ENCODE measurements at regions not wholly inside any gene's neighbourhood (a gene's known extent, or its start where the extent isn't known, plus 50 kb on each side); places are given as distances from the start of the nearest gene placed in this dataset.

DNA sequence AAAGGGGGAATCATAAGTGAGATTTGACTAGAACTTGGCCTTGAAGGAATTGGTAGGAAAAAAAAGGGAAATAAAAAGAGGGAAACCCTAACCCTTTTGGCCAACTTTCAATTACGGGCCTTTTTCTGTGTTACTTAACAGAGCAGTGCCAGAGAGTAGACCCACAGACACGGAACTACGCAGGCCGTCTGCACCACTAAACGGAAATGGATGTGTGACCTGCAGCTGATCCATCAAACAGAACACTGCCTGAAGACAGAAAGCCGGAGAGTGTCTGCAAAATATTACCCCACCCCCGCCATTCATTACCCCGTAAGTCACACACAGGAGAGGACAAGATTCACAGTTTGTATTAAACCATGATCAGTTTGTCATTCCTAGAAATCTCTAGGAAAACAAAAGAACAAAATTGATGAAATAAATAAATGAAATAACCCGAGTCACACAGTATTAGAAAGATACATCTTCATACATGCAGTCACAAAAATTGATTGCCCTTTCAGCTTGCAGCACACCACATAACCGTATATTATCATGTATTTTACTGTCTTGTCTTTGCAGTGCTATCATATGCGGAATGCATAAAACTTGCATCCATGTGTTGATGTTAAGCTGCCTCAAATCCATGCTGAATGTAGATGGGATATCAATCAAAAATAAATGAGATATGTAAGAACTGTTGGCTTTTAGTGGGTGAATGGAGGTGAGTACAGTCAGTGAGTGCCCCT is 424.7 kb downstream of the IRS2 start:
- no peak for TF ChIP-seq CTCF (conservative IDR thresholded peaks at IDR 0.05; ENCODE audit: low read depth, low read length)
- no peak for TF ChIP-seq EZH2 (IDR thresholded peaks at IDR 0.05; ENCODE audit: low read length, unreplicated experiment)
- no peak for TF ChIP-seq EZH2phosphoT487 (IDR thresholded peaks at IDR 0.05; ENCODE audit: borderline replicate concordance, low read length)

All from PC-3 (cell line).